IMR-90 (cell line): ENCODE measurements at regions not wholly inside any gene's neighbourhood (a gene's known extent, or its start where the extent isn't known, plus 50 kb on each side); places are given as distances from the start of the nearest gene placed in this dataset.

ENCODE experiments used
- BHLHE40 ChIP-seq: fragments of 150-350 bp; IDR thresholded peaks from 2 replicates; pipeline ENCODE4 v1.6.1; 2016; ENCODE audit warnings: mild to moderate bottlenecking, low read depth, low read length
- CEBPB ChIP-seq: IDR thresholded peaks from 2 replicates; pipeline ENCODE4 v1.6.1; 2012; ENCODE audit warnings: low read depth, low read length, improper control_type of control experiment
- CHD1 ChIP-seq: IDR thresholded peaks from 2 replicates; pipeline ENCODE4 v1.6.1; 2012; ENCODE audit warnings: low read depth, low read length, improper control_type of control experiment
- MAFK ChIP-seq: IDR thresholded peaks from 2 replicates; pipeline ENCODE4 v1.6.1; 2012; ENCODE audit warnings: low read depth, low read length, improper control_type of control experiment
- MXI1 ChIP-seq: IDR thresholded peaks from 2 replicates; pipeline ENCODE4 v1.6.1; 2012; ENCODE audit warnings: low read depth, mild to moderate bottlenecking, low read length, moderate library complexity, borderline replicate concordance
- NFE2L2 ChIP-seq: fragments of 150-350 bp; IDR thresholded peaks from 2 replicates; pipeline ENCODE4 v1.6.1; 2016; ENCODE audit warnings: low read depth, mild to moderate bottlenecking, low read length
- POLR2A ChIP-seq: IDR thresholded peaks from 2 replicates; pipeline ENCODE4 v1.6.1; 2012; ENCODE audit warnings: mild to moderate bottlenecking, low read depth, low read length
- RFX5 ChIP-seq: IDR thresholded peaks from 2 replicates; pipeline ENCODE4 v1.8.0; 2012; ENCODE audit warnings: low read depth, mild to moderate bottlenecking, low read length, moderate library complexity
- TF ChIP-seq, protein P1 (sequence below): conservative IDR thresholded peaks from 2 replicates; pipeline ENCODE4 v1.5.1; 2012; ENCODE audit warnings: mild to moderate bottlenecking, low read depth, low read length, improper control_type of control experiment

GRCh38 chr6:108795814-108796213 lies 52.4 kb upstream of the ARMC2 start:
- TF ChIP-seq, protein P1, sequence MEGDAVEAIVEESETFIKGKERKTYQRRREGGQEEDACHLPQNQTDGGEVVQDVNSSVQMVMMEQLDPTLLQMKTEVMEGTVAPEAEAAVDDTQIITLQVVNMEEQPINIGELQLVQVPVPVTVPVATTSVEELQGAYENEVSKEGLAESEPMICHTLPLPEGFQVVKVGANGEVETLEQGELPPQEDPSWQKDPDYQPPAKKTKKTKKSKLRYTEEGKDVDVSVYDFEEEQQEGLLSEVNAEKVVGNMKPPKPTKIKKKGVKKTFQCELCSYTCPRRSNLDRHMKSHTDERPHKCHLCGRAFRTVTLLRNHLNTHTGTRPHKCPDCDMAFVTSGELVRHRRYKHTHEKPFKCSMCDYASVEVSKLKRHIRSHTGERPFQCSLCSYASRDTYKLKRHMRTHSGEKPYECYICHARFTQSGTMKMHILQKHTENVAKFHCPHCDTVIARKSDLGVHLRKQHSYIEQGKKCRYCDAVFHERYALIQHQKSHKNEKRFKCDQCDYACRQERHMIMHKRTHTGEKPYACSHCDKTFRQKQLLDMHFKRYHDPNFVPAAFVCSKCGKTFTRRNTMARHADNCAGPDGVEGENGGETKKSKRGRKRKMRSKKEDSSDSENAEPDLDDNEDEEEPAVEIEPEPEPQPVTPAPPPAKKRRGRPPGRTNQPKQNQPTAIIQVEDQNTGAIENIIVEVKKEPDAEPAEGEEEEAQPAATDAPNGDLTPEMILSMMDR, result no peak
- no peak for TF ChIP-seq BHLHE40
- no peak for TF ChIP-seq CEBPB
- TF ChIP-seq MXI1, result no peak
- no peak for TF ChIP-seq CHD1
- no peak for TF ChIP-seq NFE2L2
- no peak for TF ChIP-seq POLR2A
- TF ChIP-seq MAFK, result no peak
- no peak for TF ChIP-seq RFX5
